Lower lobe of right lung (tissue), 2 donors: ENCODE measurements at regions not wholly inside any gene's neighbourhood (a gene's known extent, or its start where the extent isn't known, plus 50 kb on each side); places are given as distances from the start of the nearest gene placed in this dataset.
A peak's percentile ranks its signal among the peaks of the same experiment; 100 is the strongest.

Source experiments
- ATAC-seq, 2 donors: fragments of 200-7000 bp; cut with Tn5 transposase; one replicate each; pipeline ENCODE4 v1.9.1; 2020 to 2022; ENCODE audit warnings: mild to moderate bottlenecking in 2 of 2, moderate library complexity in 2 of 2
- DNase-seq: peaks from one replicate; pipeline ENCODE4 v3.0.0-alpha.2; 2020
- H3K27ac ChIP-seq: fragments of 200-600 bp; one replicate; pipeline ENCODE4 v1.8.0; 2022
- H3K27me3 ChIP-seq: fragments of 200-600 bp; one replicate; pipeline ENCODE4 v1.8.0; 2022; ENCODE audit warnings: low read depth
- H3K36me3 ChIP-seq: fragments of 200-600 bp; one replicate; pipeline ENCODE4 v1.8.0; 2022; ENCODE audit warnings: mild to moderate bottlenecking
- H3K4me1 ChIP-seq: fragments of 200-600 bp; one replicate; pipeline ENCODE4 v1.8.0; 2022
- H3K4me3 ChIP-seq: fragments of 200-600 bp; one replicate; pipeline ENCODE4 v1.8.0; 2022; ENCODE audit warnings: mild to moderate bottlenecking
- H3K9me3 ChIP-seq: fragments of 200-600 bp; one replicate; pipeline ENCODE4 v1.8.0; 2022
- intact Hi-C: fragments of 100-400 bp; cut with DNase I; formaldehyde crosslinking; loops from one replicate; pipeline ENCODE4 v1.11.0; 2022
- TF ChIP-seq, protein P1 (sequence below): fragments of 200-600 bp; IDR thresholded peaks from one replicate; pipeline ENCODE4 v1.8.0; 2022; ENCODE audit warnings: antibody characterized with exemption, mild to moderate bottlenecking
- donor health status: DM: no; HTN: yes; CAD: no; lungs with severe emphysema.

DNA sequence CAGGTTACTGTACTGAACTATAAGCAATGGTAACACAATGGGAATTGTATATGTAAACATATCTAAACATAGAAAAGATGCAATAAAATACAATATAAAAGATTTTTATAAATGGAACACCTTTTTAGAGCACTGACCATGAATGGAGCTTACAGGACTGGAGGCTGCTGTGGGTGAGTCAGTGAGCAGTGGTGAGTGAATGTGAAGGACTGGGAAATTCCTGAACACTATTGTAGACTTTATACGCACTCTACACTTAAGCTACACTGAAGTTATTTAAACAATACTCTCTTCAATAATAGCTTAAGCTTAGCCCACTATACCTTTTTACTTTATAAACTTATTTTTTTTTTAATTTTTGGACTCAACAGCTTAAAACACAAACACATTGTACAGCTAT lies 313.5 kb downstream of the KCNC2 start:
- no peaks in the 10 kb centered on the region for H3K4me1 ChIP-seq
- TF ChIP-seq, protein P1, sequence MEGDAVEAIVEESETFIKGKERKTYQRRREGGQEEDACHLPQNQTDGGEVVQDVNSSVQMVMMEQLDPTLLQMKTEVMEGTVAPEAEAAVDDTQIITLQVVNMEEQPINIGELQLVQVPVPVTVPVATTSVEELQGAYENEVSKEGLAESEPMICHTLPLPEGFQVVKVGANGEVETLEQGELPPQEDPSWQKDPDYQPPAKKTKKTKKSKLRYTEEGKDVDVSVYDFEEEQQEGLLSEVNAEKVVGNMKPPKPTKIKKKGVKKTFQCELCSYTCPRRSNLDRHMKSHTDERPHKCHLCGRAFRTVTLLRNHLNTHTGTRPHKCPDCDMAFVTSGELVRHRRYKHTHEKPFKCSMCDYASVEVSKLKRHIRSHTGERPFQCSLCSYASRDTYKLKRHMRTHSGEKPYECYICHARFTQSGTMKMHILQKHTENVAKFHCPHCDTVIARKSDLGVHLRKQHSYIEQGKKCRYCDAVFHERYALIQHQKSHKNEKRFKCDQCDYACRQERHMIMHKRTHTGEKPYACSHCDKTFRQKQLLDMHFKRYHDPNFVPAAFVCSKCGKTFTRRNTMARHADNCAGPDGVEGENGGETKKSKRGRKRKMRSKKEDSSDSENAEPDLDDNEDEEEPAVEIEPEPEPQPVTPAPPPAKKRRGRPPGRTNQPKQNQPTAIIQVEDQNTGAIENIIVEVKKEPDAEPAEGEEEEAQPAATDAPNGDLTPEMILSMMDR = no peak
- no peaks in the 10 kb centered on the region for H3K36me3 ChIP-seq
- H3K4me3 ChIP-seq = no peak overlapping the region
- intact Hi-C loops = no loop called here
- no peaks in the 10 kb centered on the region for H3K27me3 ChIP-seq
- no peak overlapping the region for H3K27ac ChIP-seq
- DNase-seq (no peak), ATAC-seq (peak in 1 of 2 donors; percentile 36)
- H3K9me3 ChIP-seq = no peaks in the 10 kb centered on the region

DNA sequence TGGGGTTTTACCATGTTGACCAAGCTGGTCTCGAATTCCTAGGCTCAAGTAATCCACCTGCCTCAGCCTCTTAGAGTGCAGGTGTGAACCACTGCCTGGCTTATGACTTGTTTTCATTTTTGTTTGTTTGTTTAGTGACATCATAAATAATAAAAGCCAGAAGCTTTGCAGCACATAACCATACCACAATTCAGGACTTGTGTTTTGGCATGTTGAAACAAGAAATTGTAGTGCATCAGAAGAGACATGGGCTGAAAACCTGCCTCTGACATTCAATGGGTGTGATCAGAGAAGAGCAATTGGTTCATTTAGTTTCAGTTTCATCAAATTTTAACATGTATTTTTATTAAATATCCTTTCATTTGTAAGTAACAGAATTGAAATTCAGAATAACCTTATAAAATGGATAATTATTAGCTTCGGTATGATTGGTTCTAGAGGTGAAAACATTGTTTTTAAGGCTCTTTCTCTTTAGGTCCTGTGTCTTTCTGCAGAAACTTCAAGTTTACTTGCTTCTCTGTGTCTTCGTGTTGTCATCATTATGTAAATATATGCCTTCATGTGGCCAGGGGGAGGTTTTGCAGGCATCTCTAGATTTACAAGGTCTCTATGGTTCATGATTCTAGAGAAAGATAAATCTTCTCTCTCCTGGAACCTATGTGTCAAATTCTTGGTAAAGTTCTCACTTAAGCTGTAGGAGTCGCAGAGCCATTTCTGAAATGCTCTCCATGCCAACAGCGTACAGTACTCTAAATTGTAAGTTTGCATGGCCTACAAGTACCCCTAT lies 312.0 kb downstream of the KCNC2 start:
- no peak for DNase-seq
- intact Hi-C loops = no loop called here

DNA sequence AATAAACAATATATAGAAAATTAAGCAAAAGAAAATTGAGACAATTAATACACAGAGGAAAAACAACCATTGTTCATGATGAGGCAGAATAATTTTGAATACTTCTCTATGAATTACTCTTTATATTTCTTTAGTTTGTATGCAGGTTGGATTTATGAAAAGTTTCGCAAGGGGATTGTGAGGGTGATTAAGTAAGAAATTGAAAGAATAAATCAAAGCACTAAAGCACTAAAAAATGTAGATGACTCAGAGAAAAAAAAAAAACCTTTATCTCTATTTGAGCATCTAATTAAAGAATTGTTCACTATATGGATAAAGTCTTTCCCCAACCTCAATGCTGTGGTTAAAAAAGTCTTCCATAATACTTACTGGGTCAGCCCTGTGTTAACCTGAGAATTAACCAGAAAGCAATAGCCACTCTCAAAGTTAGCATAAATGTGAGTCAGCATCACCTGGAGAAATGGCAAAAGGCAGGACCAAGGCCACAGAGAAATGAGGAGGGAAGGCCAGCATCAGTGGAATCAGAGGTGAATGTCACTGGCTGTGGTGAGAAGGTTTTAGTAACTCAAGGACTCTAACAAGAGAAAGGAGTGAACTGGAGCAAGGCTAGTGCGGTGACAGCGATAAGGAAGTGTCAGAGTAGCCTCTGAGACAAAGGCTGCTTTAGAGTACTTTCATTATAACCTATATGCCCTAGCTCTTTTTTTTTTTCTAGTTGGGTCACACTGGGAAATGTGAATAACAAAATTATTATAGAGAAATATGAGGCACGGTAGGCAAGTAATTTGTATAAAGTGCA lies 310.4 kb downstream of the KCNC2 start:
- Histone ChIP-seq H3K4me3 (no peak overlapping the region), H3K27me3 (no peaks in the 10 kb centered on the region), H3K4me1 (no peaks in the 10 kb centered on the region), H3K36me3 (no peaks in the 10 kb centered on the region), H3K27ac (no peak overlapping the region), H3K9me3 (no peaks in the 10 kb centered on the region)
- intact Hi-C loops = no loop called here
- TF ChIP-seq, protein P1 = no peak
- DNase-seq (no peak), ATAC-seq (no peak)

More for the DNA sequence above, 312.0 kb downstream of the KCNC2 start:
- H3K27me3 ChIP-seq = no peaks in the 10 kb centered on the region
- no peak overlapping the region for H3K4me3 ChIP-seq
- no peaks in the 10 kb centered on the region for H3K36me3 ChIP-seq
- no peak overlapping the region for H3K27ac ChIP-seq
- H3K9me3 ChIP-seq = no peaks in the 10 kb centered on the region
- H3K4me1 ChIP-seq = no peaks in the 10 kb centered on the region
- no peak for ATAC-seq
- TF ChIP-seq, protein P1 = no peak

DNA sequence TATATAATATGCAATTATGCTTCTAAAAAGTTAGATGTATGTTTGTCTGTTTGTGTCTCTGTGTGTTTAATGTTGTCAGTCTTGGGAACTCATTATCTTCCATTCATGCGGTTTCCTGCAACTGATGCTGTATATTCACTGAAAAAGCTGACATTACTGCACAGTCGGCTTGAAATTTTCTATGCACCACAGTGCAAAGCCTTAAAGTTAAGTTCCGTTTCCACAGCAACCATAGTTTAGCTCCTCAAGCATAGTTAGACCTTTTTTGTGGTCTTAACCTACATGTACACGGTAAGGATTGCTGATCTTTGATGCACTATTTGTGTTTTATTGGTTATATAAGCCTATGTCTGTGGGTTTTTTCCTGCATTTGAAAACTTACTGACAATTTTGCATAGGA lies 309.4 kb downstream of the KCNC2 start:
- ATAC-seq = no peak
- TF ChIP-seq, protein P1 = no peak

DNA sequence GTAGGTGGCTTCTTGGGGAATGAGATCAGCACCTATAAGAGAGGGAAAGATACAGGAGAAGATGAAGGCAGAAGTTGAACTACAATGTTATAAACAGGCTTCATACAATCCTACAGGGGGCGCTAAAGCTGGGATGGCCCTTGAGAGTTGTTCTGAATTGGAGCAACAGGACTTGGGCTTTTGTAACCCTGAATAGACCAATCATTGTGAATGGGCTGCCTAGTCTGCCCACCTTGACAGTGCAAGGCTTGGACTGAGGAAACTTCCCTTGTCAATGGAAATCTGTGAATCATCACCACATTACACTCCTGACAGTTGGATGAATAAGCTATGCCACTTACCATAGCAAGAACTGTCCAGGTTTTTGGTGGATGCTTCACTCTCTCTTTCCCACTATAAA lies 306.1 kb downstream of the KCNC2 start:
- TF ChIP-seq, protein P1 = no peak
- Histone ChIP-seq H3K27ac (no peak overlapping the region), H3K36me3 (no peaks in the 10 kb centered on the region), H3K4me3 (no peak overlapping the region), H3K27me3 (no peaks in the 10 kb centered on the region), H3K4me1 (no peaks in the 10 kb centered on the region), H3K9me3 (no peaks in the 10 kb centered on the region)
- no peak for ATAC-seq
- DNase-seq = no peak
- intact Hi-C loops = no loop called here

More for the DNA sequence above, 309.4 kb downstream of the KCNC2 start:
- Histone ChIP-seq H3K4me1 (no peaks in the 10 kb centered on the region), H3K9me3 (no peaks in the 10 kb centered on the region), H3K27ac (no peak overlapping the region), H3K4me3 (no peak overlapping the region), H3K27me3 (no peaks in the 10 kb centered on the region), H3K36me3 (no peaks in the 10 kb centered on the region)
- intact Hi-C loops = no loop called here
- DNase-seq = no peak
